AG20443 (cell line): ENCODE measurements at regions not wholly inside any gene's neighbourhood (a gene's known extent, or its start where the extent isn't known, plus 50 kb on each side); places are given as distances from the start of the nearest gene placed in this dataset.

ENCODE experiments used
- DNase-seq: peaks from one replicate; pipeline ENCODE4 v3.0.0; 2012; ENCODE audit warnings: low spot score, mixed read lengths

DNA sequence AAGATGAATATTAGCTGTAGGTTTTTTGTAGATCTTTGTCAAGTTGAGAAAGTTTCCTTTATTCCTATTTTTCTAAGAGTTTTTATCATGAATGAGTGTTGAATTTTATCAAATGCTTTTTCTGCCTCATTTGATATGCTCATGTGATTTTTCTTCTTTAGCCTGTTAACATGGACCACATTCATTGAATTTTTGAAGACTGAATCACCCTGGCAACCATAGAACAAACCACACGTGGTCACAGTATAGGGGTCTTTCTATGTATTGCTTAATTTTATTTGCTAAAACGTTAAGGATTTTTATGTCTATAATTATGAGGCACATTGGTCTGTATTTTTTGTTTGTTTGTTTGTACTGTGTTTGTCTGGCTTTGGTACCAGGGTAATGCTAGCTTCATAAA lies 201.7 kb upstream of the CWC22 start:
- DNase-seq: no peak

DNA sequence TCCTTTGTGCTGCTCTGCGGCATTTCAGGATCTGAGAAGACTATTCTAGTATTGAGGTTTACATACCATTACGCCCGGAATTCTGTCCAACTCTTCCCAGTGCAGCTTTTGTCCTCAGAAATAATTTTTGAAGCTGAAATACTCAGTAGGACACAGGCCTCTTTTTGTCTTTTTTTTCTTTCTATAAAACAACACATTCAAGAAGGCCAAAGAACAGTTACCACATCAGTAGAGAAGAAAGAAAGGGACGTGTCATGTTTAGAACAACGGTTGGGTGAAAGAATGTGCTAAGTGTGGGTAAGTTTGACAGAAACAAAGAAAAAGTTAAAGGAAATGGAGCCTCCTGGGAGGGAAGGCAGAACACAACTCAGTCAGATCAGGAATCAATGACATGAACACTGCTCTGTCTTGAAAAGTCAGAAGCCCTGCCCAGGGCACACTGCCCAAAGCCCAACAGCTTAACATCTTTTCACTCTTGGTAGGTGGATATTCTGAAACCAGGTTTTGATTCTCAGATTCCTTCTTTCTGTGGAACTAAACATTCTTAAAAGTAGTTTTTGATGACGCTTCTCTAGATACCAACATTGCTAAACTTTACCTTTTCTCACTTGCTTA lies 198.6 kb upstream of the CWC22 start:
- DNase-seq: no peak

DNA sequence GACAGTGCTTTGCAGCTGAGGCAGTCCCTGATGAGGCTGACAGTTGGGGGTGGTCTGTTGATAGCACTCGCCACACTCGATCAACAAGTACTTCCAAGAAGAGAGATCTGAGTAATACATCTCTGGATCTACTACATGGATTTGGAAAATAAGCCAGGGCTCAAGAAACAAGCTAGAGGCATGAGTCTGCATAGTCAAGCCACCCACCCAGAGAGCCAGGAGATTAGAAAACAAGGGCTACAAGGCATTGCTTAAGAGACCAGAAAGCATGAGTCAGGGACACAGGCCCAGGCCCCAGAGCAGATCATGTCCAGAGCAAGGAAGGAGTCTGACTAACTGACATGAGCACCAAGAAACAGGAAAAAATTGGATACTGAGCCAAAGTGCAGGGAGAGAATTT lies 196.9 kb upstream of the CWC22 start:
- DNase-seq: peak; percentile 66

DNA sequence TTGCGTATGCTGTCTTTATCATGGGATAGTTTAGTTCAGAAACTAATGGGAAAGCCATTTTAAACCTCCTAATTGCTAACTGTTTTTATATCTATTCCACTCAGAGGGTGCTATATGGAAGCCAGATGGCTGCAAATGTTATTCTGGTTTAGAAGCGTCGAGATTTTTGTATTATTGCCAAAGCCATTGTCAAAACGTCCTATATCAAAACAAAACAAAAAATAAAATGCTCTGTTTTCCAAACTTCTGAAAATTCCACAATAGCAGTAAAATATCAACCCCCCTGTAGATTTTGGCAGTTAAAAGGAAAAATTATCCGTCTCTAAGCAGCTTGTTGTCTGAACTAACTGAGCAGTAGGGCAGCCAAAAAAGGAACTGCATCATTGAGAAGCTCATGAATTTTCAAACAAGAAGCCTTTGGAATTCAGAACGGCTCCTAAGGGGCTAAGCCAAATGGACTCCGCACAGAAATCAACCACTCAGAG lies 195.4 kb upstream of the CWC22 start:
- DNase-seq: peak; percentile 32

DNA sequence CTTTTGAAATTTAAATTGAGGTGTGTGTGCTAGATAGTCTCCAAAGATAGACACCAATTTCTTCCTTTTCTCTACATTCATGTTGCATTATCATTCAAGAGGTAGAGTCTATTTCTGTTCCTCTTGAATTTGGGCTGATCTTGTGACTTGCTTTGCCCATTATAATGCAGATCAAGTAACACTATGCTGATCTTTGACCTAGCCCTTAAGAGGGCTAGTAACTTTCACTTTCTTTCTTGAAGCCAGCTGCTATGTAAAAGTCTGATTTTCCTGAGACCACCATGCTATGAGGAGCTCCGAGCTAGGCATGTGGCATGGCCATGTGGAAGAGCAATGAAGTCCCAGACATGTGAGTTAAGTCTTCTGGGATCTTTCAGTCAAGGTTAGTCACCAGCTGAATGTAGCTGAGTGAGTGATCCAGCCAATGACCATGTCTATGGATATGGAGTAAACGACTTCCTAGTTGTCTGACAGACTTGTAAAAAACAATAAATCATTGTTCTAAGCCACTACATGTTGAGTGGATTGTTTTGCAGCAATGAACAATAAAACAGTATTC lies 189.4 kb upstream of the CWC22 start:
- no peak for DNase-seq

DNA sequence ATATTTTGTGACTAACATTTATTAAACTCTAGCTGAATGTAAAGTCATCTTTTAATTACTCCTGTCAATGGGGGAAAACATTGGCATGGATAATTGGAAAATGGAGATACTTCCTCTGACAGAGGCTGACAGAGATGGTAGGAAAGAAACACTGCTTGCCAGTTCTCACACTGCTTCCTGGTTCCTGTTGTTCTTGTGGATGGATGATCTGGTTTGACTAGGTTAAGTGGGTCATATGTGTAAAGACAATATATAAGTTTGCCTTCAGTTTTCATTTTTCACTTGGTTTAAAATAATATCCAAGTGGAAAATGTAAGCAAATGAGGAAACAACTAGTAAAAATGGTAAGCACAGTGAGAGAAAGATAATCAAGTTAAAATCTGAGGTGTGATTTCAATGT lies 188.8 kb upstream of the CWC22 start:
- DNase-seq: no peak

DNA sequence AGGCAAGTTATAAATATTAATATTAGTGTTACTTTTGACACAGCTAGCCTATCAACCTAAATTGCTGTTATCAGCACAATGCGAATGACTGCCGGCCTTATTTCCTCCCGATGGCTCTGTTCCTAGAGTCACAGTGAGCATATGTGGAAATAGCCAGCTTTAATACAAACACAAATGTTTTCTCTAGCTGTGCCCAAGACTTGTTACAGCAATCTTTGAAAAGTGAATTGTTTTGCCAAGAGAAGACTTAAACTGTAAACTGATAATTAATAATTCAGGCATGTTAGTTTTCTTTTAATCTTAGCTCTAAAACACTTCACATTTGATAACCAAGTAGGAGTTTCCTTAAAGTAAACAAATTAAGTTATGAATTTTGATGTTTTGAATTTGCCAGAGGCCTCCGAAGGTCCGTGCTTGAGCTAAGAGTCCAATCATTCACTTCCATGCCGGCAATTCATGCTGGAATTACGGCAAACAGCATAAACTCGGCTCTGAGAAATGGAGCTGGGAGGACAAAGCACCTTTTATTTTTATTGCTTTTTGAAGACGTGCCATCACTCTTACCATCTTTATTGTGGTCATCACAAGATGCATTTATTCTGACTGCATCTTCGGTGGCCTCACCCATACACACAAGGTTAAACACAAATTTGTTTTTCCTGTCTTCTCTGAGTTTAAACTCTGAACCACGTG lies 184.5 kb upstream of the CWC22 start:
- peak; percentile 21 for DNase-seq

DNA sequence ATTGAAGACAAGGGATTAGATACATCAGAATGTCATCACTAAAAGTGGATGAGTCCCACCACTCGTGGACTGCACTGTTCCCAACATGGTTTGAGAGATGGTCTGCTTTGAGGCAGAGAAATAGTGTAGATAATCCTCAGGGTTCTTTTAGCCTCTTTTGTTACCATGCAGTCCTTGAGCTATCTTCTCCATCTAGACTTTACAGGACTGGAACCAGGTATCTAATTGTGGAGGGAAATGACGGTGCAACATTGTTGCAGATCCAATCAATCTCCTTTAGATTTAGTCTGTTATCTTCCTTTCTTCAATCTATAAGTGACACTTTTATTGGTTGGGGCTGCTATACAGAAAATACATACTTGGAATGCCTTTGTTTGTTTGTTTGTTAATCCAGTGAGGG lies 183.8 kb upstream of the CWC22 start:
- no peak for DNase-seq

DNA sequence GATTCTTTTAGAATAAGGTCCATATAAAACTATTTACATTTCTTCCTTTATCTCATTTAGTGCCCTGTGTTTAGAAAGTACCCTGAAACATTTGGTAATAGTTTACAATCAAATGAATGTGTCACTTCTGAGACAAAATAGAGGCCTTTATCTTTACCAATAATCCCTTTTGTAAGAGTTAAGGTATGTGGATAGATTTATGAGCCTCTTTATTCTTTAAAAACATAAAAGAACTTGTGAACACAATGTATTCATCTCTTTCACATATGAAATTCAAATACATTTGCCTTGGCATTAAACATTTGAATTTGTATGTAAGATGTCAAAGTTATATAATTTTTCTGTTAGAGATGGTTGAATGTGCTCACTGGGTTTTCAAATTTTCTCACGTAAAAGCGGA lies 180.5 kb upstream of the CWC22 start:
- no peak for DNase-seq

DNA sequence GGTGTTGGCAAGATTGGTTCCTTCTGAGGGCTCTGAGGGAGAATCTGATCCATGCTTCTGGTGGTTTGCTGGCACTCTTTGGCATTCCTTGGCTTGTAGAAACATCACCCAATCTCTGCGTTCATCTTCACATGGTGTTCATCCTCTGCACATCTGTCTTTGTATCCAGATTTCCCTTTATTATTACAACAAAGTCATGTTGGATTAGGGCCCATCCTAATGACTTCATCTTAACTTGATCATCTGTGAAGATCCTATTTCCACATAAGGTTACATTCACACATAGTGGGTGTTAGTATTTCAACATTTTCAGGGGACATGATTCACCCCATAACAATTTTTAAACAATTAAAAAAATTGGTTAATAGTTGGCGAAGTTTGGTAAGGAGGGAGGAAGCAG lies 177.4 kb upstream of the CWC22 start:
- peak; percentile 17 for DNase-seq

DNA sequence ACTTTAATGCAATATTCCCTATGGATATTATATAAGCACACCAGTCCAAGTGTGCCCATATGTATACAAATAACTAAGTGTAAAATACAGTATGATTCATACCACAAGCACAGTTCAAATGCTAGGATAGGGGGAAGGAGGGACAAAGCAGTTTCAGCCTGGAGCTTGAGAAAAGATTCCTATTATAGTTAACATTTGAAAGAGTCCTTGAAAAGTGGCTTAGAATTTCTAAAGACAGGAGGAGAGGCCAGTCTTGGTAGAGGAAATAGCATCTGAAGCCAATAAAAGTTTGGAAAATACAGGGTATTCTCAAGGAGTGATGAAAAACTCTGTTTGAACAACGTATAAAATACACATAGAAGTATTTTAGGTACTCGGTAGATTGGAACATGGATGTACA lies 173.4 kb upstream of the CWC22 start:
- DNase-seq: no peak

DNA sequence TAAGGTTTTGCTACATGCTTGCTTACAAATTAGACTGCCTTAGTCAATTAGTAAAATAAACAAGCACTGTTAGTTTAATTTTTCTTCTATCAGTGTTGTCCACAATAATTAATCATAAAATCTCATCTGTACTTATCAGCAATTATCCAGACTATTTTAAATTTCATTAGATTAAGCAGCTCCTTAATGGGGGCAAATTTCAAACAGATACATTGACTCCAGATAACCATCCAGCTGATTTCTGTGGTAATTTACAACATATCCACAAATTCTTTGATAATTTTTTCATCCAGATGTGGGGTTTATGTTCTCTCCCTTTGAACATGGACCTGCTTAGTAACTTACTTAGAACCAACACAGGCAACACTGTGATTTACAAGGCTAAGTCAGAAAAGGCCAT lies 170.4 kb upstream of the CWC22 start:
- DNase-seq: no peak

DNA sequence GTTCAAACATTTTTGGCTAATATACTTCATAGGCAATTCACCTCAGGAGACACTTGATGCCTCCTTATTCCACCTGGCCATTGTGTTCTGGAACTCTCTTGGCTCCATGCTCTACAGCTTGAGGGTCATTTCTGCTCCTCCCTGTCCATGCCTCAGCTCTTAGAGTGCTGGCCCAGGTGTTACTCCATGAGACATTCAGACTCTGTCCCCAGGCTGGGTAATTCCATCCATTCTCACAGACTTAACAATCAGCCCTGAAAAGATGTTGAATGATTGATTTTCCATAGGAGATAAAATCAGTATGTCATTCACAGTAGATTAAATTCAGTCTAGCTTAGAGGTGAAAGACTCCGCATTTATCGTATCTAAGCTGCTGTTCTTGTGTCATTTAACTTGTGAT lies 168.6 kb upstream of the CWC22 start:
- no peak for DNase-seq

DNA sequence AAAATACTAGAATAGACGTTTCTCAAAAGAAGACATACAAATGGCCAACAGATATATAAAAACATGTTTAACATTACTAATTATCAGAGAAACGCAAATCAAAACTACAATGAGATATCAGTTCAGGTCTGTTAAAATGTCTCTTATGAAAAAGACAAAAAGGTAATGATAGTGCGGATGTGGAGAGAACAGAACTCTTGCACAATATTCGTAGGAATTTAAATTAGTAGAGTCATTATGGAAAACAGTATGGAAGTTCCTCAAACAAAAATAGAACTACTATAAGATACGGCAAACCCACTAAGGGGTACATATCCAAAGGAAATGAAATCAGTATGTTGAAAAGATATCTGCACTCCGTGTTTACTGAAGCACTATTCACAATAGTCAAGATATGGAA lies 167.5 kb upstream of the CWC22 start:
- no peak for DNase-seq

DNA sequence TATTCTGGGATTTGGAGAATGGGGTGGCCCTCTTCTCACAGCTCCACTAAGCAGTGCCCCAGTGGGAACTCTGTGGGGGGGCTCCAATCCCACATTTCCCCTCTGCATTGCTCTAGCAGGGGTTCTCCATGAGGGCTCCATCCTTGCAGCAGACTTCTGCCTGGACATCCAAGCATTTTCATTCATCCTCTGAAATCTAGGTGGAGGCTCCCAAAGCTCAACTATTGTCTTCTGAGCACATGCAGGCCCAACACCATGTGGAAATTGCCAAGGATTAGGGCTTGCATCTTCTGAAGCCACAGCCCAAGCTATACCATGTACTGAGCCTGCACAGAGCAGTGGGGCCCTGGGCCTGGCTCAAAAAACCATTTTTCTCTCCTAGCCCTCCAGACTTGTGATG lies 162.4 kb upstream of the CWC22 start:
- no peak for DNase-seq

DNA sequence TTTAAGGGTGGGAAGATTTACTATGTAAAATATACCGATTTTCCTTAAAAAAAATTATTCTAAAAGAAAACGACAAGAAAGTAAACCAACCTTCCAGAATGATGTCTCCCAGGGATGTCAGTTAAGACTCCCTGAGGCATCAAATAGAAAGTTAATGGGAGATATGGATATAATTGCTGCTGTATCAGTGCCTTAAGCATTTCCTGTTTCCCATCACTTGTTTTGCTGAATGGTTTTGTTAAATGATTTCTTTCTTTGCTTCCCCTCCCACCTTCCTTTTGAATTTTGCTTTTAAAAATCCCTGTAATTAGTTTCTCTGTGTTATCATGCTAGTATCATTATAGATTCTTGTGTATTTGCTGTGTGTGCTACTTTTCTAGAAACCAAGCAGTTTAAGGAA lies 154.3 kb upstream of the CWC22 start:
- no peak for DNase-seq

DNA sequence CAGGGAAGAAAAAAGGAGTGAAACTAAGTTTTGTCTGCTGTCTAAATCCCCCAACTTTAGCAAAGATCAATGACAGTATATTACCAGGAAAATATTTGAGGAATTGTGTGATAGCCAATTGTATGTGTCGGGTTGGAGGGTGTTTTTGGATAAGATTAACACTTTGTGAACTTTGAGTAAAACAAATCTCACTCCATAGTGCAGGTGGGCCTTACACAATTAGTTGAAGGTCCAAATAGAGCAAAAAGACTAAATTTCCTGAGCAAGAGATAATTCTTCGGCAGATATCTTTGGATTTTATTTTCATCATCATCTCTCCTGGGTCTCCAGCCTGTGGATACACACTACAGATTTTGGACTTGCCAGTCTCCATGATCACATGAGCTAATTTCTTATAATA lies 152.8 kb upstream of the CWC22 start:
- no peak for DNase-seq

DNA sequence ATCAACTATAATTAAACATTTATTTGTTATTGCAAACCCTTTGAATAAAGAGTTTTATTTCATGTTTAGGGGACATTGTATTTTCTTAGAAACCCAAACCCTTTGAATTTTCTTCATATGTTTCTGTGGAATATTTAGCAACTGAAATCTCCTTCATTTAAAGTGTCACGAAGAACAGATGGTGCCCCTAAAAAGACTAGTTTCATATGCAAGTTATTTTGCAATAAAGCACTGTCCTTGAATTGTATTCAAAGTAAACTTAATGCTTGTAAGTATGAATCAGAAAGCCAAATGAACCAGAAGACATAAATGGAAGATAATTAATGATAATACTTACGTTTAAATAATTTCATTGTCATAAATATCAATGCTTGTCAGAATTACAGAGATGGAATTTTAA lies 151.9 kb upstream of the CWC22 start:
- no peak for DNase-seq

DNA sequence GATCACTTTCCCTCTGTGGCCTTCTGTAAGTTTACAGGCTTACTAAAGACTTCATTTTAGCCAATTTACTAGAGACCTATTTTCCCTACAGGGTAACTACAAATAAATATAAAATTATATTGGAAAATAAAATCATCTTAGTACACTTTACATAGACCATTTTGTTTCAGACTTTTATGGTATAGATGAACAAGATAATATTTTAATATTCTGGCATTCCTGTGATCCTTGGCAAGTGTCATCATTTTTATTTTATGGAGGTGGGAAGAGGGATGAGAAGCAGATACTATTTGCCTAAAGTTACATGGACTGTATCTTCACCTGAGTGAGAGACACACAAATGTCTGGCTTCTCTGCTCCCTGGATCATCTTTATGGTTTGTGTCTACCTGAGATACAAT lies 149.6 kb upstream of the CWC22 start:
- DNase-seq: no peak

DNA sequence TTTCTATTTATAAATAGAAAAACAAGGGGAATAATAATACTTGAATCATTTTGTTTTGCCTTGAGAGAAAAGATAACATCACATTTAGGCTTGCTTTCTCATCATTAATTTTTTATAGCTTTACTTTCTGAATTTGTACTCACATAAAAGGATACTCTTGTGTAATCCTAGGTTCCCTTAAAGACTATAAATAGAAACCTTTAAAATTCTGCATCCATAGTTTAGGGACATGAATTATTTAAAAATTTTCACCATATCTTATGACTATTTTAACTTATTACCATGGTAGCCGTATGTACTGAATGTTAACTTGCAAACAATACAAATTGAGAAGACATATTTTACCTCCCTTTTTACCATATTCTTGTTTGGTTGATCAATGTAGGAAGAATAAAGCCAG lies 143.5 kb upstream of the CWC22 start:
- DNase-seq: no peak

DNA sequence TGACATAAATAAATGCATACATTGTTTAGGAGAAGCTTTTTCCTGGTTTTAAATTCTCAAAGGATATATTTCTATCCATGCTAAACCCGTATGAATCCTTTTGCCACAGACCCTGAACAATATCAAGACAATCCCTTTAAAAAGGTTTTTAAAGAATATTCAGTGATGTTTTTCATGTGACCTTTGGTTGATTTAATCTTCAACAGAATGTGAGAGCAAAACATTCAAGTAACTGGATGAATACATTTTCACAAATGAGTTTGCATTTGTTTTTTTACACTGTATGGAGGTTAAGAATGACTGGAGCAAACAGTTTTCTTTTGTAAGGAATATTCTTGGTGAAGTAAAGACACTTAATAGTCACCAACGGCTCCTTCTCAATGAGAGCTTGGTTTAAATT lies 139.4 kb upstream of the CWC22 start:
- DNase-seq: no peak

DNA sequence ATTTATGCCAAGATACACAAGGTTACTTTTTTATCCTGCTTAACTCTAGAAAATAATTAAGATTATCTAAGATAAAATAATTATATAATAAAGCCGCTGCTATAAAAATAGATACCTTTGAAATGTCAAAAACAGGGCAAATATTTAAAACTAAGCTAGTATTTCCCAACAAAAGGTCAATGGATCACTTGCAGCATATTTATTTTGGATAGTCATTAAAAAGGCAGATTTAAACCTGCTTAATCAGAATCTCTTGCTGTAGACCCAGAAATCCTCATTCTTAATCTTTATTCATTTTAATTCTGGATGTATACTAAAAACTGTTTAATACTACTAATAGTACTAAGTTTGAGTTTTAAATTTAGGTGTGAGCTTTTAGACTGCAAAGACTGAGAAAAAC lies 139.0 kb upstream of the CWC22 start:
- DNase-seq: no peak

DNA sequence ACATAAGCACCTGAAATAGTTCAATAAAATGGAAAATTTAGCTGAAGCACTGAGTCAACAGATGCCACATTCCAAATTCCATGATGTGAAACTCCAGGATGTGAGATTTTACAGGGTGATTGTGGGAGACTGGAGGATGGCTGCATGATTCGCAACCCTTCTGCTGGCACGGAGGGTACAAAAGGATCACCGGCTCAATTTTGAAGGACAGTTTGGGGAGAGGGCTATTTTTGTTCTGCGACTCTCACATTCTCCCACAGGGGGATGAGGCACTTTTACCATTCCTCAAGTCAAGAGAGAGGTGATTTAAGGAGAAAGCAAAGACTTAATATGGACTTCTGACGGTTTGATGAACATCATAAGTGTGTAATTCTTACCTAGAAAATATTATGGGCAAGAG lies 138.1 kb upstream of the CWC22 start:
- no peak for DNase-seq

DNA sequence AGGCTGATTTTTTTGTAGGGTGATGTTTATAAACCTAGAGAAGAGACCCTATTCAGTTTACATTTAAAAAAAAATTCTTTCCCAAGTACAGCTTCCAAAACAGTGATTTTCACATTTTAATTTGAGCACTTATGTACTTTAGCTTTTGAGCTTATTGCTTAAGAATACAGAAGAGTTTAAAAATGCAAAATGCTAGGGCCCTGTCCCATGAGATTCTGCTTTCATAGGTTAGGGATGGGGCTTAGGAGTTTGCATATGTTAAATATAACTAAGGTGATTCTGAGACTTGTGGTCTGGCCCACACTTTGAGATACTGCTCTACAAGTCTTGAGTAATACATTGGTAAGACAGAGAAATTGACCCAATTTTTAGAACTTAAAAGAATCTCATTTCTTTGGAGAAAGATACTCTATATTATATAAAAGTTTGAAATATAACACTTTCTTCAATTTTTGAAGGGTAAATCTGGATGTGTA lies 137.3 kb upstream of the CWC22 start:
- DNase-seq: no peak
